ENCODE measurements at regions not wholly inside any gene's neighbourhood (a gene's known extent, or its start where the extent isn't known, plus 50 kb on each side); places are given as distances from the start of the nearest gene placed in this dataset.

DNA sequence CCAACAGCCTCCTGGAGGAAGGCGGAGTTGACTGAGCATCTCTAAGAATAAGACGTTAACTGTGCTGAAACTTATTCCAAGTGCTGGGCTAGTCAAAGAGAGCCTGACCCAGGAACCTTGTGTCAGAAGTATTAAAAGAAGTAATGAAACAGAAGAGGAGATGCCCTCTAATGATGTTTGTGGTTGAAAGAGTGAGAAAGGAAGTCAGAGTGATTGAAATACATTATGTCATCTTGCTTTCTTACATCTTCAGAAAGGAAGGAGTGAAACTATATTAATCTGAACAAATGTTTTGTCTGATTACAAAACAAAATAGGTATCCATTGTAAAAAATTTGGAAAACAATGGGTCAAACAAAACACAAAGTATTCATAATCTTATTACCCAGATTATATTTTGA lies 460.7 kb downstream of the NTRK2 start (continued):
- TF ChIP-seq, protein P1, sequence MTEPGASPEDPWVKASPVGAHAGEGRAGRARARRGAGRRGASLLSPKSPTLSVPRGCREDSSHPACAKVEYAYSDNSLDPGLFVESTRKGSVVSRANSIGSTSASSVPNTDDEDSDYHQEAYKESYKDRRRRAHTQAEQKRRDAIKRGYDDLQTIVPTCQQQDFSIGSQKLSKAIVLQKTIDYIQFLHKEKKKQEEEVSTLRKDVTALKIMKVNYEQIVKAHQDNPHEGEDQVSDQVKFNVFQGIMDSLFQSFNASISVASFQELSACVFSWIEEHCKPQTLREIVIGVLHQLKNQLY (CRISPR knock-in tag; conservative IDR thresholded peaks at IDR 0.05) = no peak
- no peak for TF ChIP-seq E2F3 (CRISPR knock-in tag; IDR thresholded peaks at IDR 0.05)
- TF ChIP-seq, protein P2, sequence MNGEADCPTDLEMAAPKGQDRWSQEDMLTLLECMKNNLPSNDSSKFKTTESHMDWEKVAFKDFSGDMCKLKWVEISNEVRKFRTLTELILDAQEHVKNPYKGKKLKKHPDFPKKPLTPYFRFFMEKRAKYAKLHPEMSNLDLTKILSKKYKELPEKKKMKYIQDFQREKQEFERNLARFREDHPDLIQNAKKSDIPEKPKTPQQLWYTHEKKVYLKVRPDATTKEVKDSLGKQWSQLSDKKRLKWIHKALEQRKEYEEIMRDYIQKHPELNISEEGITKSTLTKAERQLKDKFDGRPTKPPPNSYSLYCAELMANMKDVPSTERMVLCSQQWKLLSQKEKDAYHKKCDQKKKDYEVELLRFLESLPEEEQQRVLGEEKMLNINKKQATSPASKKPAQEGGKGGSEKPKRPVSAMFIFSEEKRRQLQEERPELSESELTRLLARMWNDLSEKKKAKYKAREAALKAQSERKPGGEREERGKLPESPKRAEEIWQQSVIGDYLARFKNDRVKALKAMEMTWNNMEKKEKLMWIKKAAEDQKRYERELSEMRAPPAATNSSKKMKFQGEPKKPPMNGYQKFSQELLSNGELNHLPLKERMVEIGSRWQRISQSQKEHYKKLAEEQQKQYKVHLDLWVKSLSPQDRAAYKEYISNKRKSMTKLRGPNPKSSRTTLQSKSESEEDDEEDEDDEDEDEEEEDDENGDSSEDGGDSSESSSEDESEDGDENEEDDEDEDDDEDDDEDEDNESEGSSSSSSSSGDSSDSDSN (IDR thresholded peaks at IDR 0.05; ENCODE audit: borderline replicate concordance in 1 of 2, low read depth in 2 of 2, low read length in 2 of 2) = no peak
- TF ChIP-seq ZBTB17 (CRISPR knock-in tag; IDR thresholded peaks at IDR 0.05) = no peak
- TF ChIP-seq, protein P3, sequence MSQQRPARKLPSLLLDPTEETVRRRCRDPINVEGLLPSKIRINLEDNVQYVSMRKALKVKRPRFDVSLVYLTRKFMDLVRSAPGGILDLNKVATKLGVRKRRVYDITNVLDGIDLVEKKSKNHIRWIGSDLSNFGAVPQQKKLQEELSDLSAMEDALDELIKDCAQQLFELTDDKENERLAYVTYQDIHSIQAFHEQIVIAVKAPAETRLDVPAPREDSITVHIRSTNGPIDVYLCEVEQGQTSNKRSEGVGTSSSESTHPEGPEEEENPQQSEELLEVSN (IDR thresholded peaks at IDR 0.05; ENCODE audit: borderline replicate concordance in 1 of 2, extremely low read depth in 1 of 2, insufficient read depth in 1 of 2, insufficient read length in 1 of 2, low read depth in 1 of 2, low read length in 1 of 2, poor library complexity in 1 of 2, severe bottlenecking in 1 of 2) = no peak
- TF ChIP-seq, protein P4, sequence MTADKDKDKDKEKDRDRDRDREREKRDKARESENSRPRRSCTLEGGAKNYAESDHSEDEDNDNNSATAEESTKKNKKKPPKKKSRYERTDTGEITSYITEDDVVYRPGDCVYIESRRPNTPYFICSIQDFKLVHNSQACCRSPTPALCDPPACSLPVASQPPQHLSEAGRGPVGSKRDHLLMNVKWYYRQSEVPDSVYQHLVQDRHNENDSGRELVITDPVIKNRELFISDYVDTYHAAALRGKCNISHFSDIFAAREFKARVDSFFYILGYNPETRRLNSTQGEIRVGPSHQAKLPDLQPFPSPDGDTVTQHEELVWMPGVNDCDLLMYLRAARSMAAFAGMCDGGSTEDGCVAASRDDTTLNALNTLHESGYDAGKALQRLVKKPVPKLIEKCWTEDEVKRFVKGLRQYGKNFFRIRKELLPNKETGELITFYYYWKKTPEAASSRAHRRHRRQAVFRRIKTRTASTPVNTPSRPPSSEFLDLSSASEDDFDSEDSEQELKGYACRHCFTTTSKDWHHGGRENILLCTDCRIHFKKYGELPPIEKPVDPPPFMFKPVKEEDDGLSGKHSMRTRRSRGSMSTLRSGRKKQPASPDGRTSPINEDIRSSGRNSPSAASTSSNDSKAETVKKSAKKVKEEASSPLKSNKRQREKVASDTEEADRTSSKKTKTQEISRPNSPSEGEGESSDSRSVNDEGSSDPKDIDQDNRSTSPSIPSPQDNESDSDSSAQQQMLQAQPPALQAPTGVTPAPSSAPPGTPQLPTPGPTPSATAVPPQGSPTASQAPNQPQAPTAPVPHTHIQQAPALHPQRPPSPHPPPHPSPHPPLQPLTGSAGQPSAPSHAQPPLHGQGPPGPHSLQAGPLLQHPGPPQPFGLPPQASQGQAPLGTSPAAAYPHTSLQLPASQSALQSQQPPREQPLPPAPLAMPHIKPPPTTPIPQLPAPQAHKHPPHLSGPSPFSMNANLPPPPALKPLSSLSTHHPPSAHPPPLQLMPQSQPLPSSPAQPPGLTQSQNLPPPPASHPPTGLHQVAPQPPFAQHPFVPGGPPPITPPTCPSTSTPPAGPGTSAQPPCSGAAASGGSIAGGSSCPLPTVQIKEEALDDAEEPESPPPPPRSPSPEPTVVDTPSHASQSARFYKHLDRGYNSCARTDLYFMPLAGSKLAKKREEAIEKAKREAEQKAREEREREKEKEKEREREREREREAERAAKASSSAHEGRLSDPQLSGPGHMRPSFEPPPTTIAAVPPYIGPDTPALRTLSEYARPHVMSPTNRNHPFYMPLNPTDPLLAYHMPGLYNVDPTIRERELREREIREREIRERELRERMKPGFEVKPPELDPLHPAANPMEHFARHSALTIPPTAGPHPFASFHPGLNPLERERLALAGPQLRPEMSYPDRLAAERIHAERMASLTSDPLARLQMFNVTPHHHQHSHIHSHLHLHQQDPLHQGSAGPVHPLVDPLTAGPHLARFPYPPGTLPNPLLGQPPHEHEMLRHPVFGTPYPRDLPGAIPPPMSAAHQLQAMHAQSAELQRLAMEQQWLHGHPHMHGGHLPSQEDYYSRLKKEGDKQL (CRISPR knock-in tag; IDR thresholded peaks at IDR 0.05; ENCODE audit: borderline replicate concordance) = no peak
- TF ChIP-seq, protein P5, sequence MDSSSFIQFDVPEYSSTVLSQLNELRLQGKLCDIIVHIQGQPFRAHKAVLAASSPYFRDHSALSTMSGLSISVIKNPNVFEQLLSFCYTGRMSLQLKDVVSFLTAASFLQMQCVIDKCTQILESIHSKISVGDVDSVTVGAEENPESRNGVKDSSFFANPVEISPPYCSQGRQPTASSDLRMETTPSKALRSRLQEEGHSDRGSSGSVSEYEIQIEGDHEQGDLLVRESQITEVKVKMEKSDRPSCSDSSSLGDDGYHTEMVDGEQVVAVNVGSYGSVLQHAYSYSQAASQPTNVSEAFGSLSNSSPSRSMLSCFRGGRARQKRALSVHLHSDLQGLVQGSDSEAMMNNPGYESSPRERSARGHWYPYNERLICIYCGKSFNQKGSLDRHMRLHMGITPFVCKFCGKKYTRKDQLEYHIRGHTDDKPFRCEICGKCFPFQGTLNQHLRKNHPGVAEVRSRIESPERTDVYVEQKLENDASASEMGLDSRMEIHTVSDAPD (CRISPR knock-in tag; IDR thresholded peaks at IDR 0.05) = no peak
- no peak for TF ChIP-seq TAF7 (tag; IDR thresholded peaks at IDR 0.05)
- TF ChIP-seq RBM17 (IDR thresholded peaks at IDR 0.05; ENCODE audit: borderline replicate concordance, low read depth, low read length) = no peak
- TF ChIP-seq, protein P6, sequence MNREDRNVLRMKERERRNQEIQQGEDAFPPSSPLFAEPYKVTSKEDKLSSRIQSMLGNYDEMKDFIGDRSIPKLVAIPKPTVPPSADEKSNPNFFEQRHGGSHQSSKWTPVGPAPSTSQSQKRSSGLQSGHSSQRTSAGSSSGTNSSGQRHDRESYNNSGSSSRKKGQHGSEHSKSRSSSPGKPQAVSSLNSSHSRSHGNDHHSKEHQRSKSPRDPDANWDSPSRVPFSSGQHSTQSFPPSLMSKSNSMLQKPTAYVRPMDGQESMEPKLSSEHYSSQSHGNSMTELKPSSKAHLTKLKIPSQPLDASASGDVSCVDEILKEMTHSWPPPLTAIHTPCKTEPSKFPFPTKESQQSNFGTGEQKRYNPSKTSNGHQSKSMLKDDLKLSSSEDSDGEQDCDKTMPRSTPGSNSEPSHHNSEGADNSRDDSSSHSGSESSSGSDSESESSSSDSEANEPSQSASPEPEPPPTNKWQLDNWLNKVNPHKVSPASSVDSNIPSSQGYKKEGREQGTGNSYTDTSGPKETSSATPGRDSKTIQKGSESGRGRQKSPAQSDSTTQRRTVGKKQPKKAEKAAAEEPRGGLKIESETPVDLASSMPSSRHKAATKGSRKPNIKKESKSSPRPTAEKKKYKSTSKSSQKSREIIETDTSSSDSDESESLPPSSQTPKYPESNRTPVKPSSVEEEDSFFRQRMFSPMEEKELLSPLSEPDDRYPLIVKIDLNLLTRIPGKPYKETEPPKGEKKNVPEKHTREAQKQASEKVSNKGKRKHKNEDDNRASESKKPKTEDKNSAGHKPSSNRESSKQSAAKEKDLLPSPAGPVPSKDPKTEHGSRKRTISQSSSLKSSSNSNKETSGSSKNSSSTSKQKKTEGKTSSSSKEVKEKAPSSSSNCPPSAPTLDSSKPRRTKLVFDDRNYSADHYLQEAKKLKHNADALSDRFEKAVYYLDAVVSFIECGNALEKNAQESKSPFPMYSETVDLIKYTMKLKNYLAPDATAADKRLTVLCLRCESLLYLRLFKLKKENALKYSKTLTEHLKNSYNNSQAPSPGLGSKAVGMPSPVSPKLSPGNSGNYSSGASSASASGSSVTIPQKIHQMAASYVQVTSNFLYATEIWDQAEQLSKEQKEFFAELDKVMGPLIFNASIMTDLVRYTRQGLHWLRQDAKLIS (CRISPR knock-in tag; IDR thresholded peaks at IDR 0.05) = no peak
